CD4-positive, alpha-beta memory T cell (primary cell): ENCODE measurements at regions not wholly inside any gene's neighbourhood (a gene's known extent, or its start where the extent isn't known, plus 50 kb on each side); places are given as distances from the start of the nearest gene placed in this dataset.

ENCODE experiments used
- CTCF ChIA-PET: fragments of 350-600 bp; sonication (Branson Sonifier 250); formaldehyde crosslinking; loops from one replicate; lab custom pipeline; 2021; ENCODE audit warnings: inconsistent platforms; ENCODE audit not compliant: partially characterized antibody; lab: Charles Lee
- POLR2A ChIA-PET: fragments of 350-600 bp; sonication (Branson Sonifier 250); formaldehyde crosslinking; loops from one replicate; lab custom pipeline; 2021; ENCODE audit not compliant: partially characterized antibody; lab: Charles Lee
- DNase-seq, 5 donors: peaks; one replicate each; pipeline versions ENCODE4 v3.0.0 to v3.0.0-alpha.2; 2020 to 2022; ENCODE audit warnings: mixed read lengths in 1 of 5
- H3K27ac ChIP-seq: one replicate; pipeline ENCODE4 v1.7.0; 2013; ENCODE audit warnings: low read depth, low read length
- H3K27me3 ChIP-seq: 2 replicates; pipeline ENCODE4 v1.7.0; 2013; ENCODE audit warnings: mild to moderate bottlenecking, low read length, moderate library complexity; ENCODE audit not compliant: insufficient read depth
- H3K36me3 ChIP-seq: 2 replicates; pipeline ENCODE4 v1.7.0; 2013; ENCODE audit warnings: mild to moderate bottlenecking, low read length, moderate library complexity; ENCODE audit not compliant: insufficient read depth
- H3K4me1 ChIP-seq: 2 replicates; pipeline ENCODE4 v1.7.0; 2013; ENCODE audit warnings: mild to moderate bottlenecking, low read length, moderate library complexity; ENCODE audit not compliant: insufficient read depth
- H3K4me3 ChIP-seq, 2 donors: one replicate each; pipeline ENCODE4 v1.7.0; 2013; ENCODE audit warnings: low read length in 2 of 2, mild to moderate bottlenecking in 1 of 2
- H3K9me3 ChIP-seq, 2 donors: one replicate each; pipeline ENCODE4 v1.7.0; 2013; ENCODE audit warnings: low read length in 2 of 2, control low read depth in 1 of 2; ENCODE audit not compliant: control insufficient read depth in 1 of 2
- H3K27ac Mint-ChIP-seq, 7 donors: one replicate each; pipeline ENCODE4 v1.8.0; 2020 to 2021; ENCODE audit warnings: mixed read lengths in 7 of 7, mild to moderate bottlenecking in 6 of 7, inconsistent platforms in 3 of 7, moderate library complexity in 3 of 7
- H3K27me3 Mint-ChIP-seq, 2 donors: one replicate each; pipeline ENCODE4 v1.8.0; 2020 to 2021; ENCODE audit warnings: mixed read lengths in 2 of 2
- H3K36me3 Mint-ChIP-seq, 2 donors: one replicate each; pipeline ENCODE4 v1.8.0; 2020 to 2021; ENCODE audit warnings: mixed read lengths in 2 of 2, inconsistent platforms in 1 of 2, mild to moderate bottlenecking in 1 of 2
- H3K4me1 Mint-ChIP-seq, 4 donors: one replicate each; pipeline ENCODE4 v1.8.0; 2020 to 2021; ENCODE audit warnings: mixed read lengths in 4 of 4, mild to moderate bottlenecking in 1 of 4
- H3K4me3 Mint-ChIP-seq, 8 donors: one replicate each; pipeline ENCODE4 v1.8.0; 2020 to 2021; ENCODE audit warnings: mixed read lengths in 8 of 8, mild to moderate bottlenecking in 7 of 8, moderate library complexity in 6 of 8, inconsistent platforms in 3 of 8
- H3K9me3 Mint-ChIP-seq, 8 donors: one replicate each; pipeline ENCODE4 v1.8.0; 2020 to 2021; ENCODE audit warnings: mixed read lengths in 8 of 8, mild to moderate bottlenecking in 5 of 8, inconsistent platforms in 3 of 8, moderate library complexity in 1 of 8
- intact Hi-C: fragments of 100-400 bp; cut with micrococcal nuclease; formaldehyde crosslinking; loops from one replicate; pipeline ENCODE4 v1.15.1; 2023

- Histone ChIP-seq H3K4me1 (no peaks in the 10 kb centered on the region), H3K36me3 (no peaks in the 10 kb centered on the region), H3K9me3 (no peaks in the 10 kb centered on the region), H3K27me3 (no peaks in the 10 kb centered on the region), H3K27ac (no peak overlapping the region), H3K4me3 (no peak overlapping the region)
- H3K36me3 Mint-ChIP-seq: no peaks in the 10 kb centered on the region
- POLR2A ChIA-PET: no interaction called here
- H3K27me3 Mint-ChIP-seq: peaks cover 0 to 1% of the 10 kb centered on the region in 2 donors
- no peaks in the 10 kb centered on the region for H3K9me3 Mint-ChIP-seq
- peaks cover 4 to 10% (median 5%) of the 10 kb centered on the region in 4 donors for H3K4me1 Mint-ChIP-seq
- H3K27ac Mint-ChIP-seq: no peak overlapping the region
- CTCF ChIA-PET: interaction anchor here (0.8 to 3.9 kb wide), 19 partner anchors 9 to 502 kb away, joined by 3 to 40 read pairs (median 4); partner anchors contain the start of gene ESR2
- DNase-seq: no peak
- H3K4me3 Mint-ChIP-seq: no peak overlapping the region
- intact Hi-C loops: no loop called here
Observed at GRCh38 chr14:63800651-63801375, 52.0 kb upstream of the SYNE2 start.
